T-helper 2 cell treated with Interferon-gamma antibody and Interleukin-4, amounts not matched to agents 5 μg/mL and 100 μg/mL, for 36 hours (primary cell): ENCODE measurements at regions not wholly inside any gene's neighbourhood (a gene's known extent, or its start where the extent isn't known, plus 50 kb on each side); places are given as distances from the start of the nearest gene placed in this dataset.

Source experiments
- DNase-seq: peaks from one replicate; pipeline ENCODE4 v3.0.0; 2021; ENCODE audit warnings: low spot score
- H3K27ac Mint-ChIP-seq: one replicate; pipeline ENCODE4 v1.8.0; 2021; ENCODE audit warnings: mild to moderate bottlenecking, mixed read lengths
- H3K27me3 Mint-ChIP-seq: one replicate; pipeline ENCODE4 v1.8.0; 2021; ENCODE audit warnings: low read depth, mixed read lengths
- H3K36me3 Mint-ChIP-seq: one replicate; pipeline ENCODE4 v1.8.0; 2021; ENCODE audit warnings: low read depth, mixed read lengths
- H3K4me1 Mint-ChIP-seq: one replicate; pipeline ENCODE4 v1.8.0; 2021; ENCODE audit warnings: low read depth, mixed read lengths
- H3K4me3 Mint-ChIP-seq: one replicate; pipeline ENCODE4 v1.8.0; 2022; ENCODE audit warnings: mild to moderate bottlenecking, moderate library complexity, mixed read lengths
- H3K9me3 Mint-ChIP-seq: one replicate; pipeline ENCODE4 v1.8.0; 2021; ENCODE audit warnings: mixed read lengths

DNA sequence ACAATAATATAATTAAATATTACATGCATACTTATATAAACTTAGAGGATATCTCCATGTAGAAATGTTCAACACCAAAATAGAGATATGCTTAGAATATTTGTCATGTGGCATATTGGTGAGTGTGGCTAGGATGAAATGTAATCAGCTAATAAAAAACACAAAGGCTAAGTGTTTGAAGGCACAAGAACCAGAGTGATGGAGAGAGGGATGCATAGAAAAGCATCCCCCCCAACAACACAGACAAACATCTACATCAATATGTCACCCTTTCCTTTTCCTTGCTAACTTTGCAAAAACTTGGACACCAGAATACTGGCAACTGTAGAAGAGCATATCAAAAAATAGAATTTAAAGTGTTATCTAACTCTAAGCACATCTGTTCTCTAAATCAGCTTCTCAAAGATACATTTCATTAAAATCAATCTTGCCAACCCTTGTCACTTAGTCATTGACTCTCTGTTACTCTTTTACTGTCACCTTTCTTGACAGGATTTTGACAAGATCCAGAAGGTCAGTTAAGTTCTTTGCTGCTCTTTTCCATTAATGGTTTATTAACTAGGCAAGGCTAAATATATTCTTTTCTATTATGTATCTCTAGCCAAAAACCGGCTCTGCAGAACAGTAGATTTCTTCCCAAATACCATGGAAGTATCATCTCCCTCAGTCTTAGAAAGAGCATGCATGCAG is 695.9 kb downstream of the OTOL1 start:
- H3K27me3 Mint-ChIP-seq, result no peaks in the 10 kb centered on the region
- no peak overlapping the region for H3K27ac Mint-ChIP-seq
- no peaks in the 10 kb centered on the region for H3K36me3 Mint-ChIP-seq
- H3K4me3 Mint-ChIP-seq, result no peak overlapping the region
- no peak for DNase-seq
- no peaks in the 10 kb centered on the region for H3K4me1 Mint-ChIP-seq
- H3K9me3 Mint-ChIP-seq, result peaks cover 14% of the 10 kb centered on the region

GRCh38 chr3:162193148-162194095 is 696.8 kb downstream of the OTOL1 start:
- no peak for DNase-seq
- H3K9me3 Mint-ChIP-seq, result peaks cover 14% of the 10 kb centered on the region
- no peaks in the 10 kb centered on the region for H3K27me3 Mint-ChIP-seq
- H3K4me3 Mint-ChIP-seq, result no peak overlapping the region
- H3K36me3 Mint-ChIP-seq, result no peaks in the 10 kb centered on the region
- H3K4me1 Mint-ChIP-seq, result no peaks in the 10 kb centered on the region
- no peak overlapping the region for H3K27ac Mint-ChIP-seq

DNA sequence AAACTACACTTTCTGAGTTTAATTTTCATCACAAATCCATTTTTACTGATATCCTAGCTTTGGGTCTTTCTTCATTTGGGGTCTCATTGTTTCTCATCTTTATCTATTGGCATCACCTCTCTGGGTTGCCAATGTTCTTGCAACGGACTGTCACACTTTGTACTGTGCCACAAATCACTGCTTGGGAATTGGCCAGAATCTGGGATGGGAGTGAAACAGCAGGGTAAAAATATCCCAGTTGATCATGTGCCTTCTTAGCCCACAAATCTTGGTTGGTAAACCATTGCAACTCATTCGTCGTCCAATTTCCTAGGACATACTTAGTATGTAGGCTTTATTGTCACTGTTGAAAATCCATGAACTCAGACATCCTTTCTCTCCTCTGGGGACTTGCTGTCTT is 698.5 kb downstream of the OTOL1 start:
- no peaks in the 10 kb centered on the region for H3K4me1 Mint-ChIP-seq
- DNase-seq, result no peak
- H3K36me3 Mint-ChIP-seq, result no peaks in the 10 kb centered on the region
- H3K27me3 Mint-ChIP-seq, result no peaks in the 10 kb centered on the region
- peaks cover 6% of the 10 kb centered on the region for H3K9me3 Mint-ChIP-seq
- H3K27ac Mint-ChIP-seq, result no peak overlapping the region
- no peak overlapping the region for H3K4me3 Mint-ChIP-seq

- no peaks in the 10 kb centered on the region for H3K27me3 Mint-ChIP-seq
- no peaks in the 10 kb centered on the region for H3K4me1 Mint-ChIP-seq
- no peak overlapping the region for H3K4me3 Mint-ChIP-seq
- no peaks in the 10 kb centered on the region for H3K9me3 Mint-ChIP-seq
- DNase-seq, result no peak
- no peak overlapping the region for H3K27ac Mint-ChIP-seq
- no peaks in the 10 kb centered on the region for H3K36me3 Mint-ChIP-seq
Observed at GRCh38 chr3:162196964-162197363, 700.4 kb downstream of the OTOL1 start.

- Mint-ChIP-seq H3K27me3 (no peaks in the 10 kb centered on the region), H3K27ac (no peak overlapping the region), H3K36me3 (no peaks in the 10 kb centered on the region), H3K4me3 (no peak overlapping the region), H3K4me1 (no peaks in the 10 kb centered on the region), H3K9me3 (no peaks in the 10 kb centered on the region)
- no peak for DNase-seq
Observed at GRCh38 chr3:162200836-162201235, 704.2 kb downstream of the OTOL1 start.

GRCh38 chr3:162206648-162207047 is 710.0 kb downstream of the OTOL1 start:
- no peak overlapping the region for H3K4me3 Mint-ChIP-seq
- no peaks in the 10 kb centered on the region for H3K4me1 Mint-ChIP-seq

GRCh38 chr3:162211470-162211869 is 714.9 kb downstream of the OTOL1 start:
- H3K27ac Mint-ChIP-seq, result no peak overlapping the region
- no peak for DNase-seq
- H3K27me3 Mint-ChIP-seq, result no peaks in the 10 kb centered on the region
- H3K9me3 Mint-ChIP-seq, result no peaks in the 10 kb centered on the region
- H3K36me3 Mint-ChIP-seq, result no peaks in the 10 kb centered on the region
- no peaks in the 10 kb centered on the region for H3K4me1 Mint-ChIP-seq
- H3K4me3 Mint-ChIP-seq, result no peak overlapping the region

More at GRCh38 chr3:162206648-162207047, 710.0 kb downstream of the OTOL1 start:
- H3K27ac Mint-ChIP-seq, result no peak overlapping the region
- H3K36me3 Mint-ChIP-seq, result no peaks in the 10 kb centered on the region
- H3K27me3 Mint-ChIP-seq, result no peaks in the 10 kb centered on the region
- H3K9me3 Mint-ChIP-seq, result no peaks in the 10 kb centered on the region
- no peak for DNase-seq

GRCh38 chr3:162213196-162213595 is 716.6 kb downstream of the OTOL1 start:
- no peak overlapping the region for H3K4me3 Mint-ChIP-seq
- no peaks in the 10 kb centered on the region for H3K4me1 Mint-ChIP-seq
- no peaks in the 10 kb centered on the region for H3K36me3 Mint-ChIP-seq
- no peak for DNase-seq
- H3K27me3 Mint-ChIP-seq, result no peaks in the 10 kb centered on the region
- H3K9me3 Mint-ChIP-seq, result no peaks in the 10 kb centered on the region
- no peak overlapping the region for H3K27ac Mint-ChIP-seq

- no peak overlapping the region for H3K4me3 Mint-ChIP-seq
- DNase-seq, result no peak
- no peak overlapping the region for H3K27ac Mint-ChIP-seq
- no peaks in the 10 kb centered on the region for H3K36me3 Mint-ChIP-seq
- H3K9me3 Mint-ChIP-seq, result no peaks in the 10 kb centered on the region
- H3K27me3 Mint-ChIP-seq, result no peaks in the 10 kb centered on the region
- no peaks in the 10 kb centered on the region for H3K4me1 Mint-ChIP-seq
Observed at GRCh38 chr3:162213956-162214355, 717.3 kb downstream of the OTOL1 start.

- H3K27me3 Mint-ChIP-seq, result no peaks in the 10 kb centered on the region
- no peak for DNase-seq
- no peak overlapping the region for H3K27ac Mint-ChIP-seq
- no peaks in the 10 kb centered on the region for H3K9me3 Mint-ChIP-seq
- no peaks in the 10 kb centered on the region for H3K4me1 Mint-ChIP-seq
- H3K4me3 Mint-ChIP-seq, result no peak overlapping the region
- H3K36me3 Mint-ChIP-seq, result no peaks in the 10 kb centered on the region
Observed at GRCh38 chr3:162217647-162218046, 721.0 kb downstream of the OTOL1 start.

DNA sequence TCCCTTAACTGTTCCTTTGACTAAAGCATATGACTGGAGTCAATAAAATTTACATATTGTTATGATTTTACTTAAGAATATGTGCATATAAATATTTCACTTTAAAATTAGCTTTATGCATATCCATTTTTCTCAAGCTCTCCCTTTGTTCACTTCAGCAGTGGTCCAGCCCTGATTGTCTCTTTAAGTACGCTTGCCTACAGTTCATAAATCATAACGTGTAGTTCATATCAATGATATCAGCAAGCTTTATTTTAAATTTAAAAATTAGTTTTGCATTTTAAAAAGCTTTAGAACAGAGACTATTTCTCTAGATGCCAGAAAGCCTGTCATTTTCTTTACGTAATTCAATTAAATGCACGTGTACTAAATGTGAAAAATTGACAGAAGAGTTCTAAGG is 721.9 kb downstream of the OTOL1 start:
- H3K36me3 Mint-ChIP-seq, result no peaks in the 10 kb centered on the region
- no peak overlapping the region for H3K4me3 Mint-ChIP-seq
- no peaks in the 10 kb centered on the region for H3K4me1 Mint-ChIP-seq
- H3K9me3 Mint-ChIP-seq, result no peaks in the 10 kb centered on the region
- DNase-seq, result no peak
- no peak overlapping the region for H3K27ac Mint-ChIP-seq
- H3K27me3 Mint-ChIP-seq, result no peaks in the 10 kb centered on the region

GRCh38 chr3:162224746-162225145 is 728.1 kb downstream of the OTOL1 start:
- Mint-ChIP-seq H3K4me3 (no peak overlapping the region), H3K9me3 (peaks cover 4% of the 10 kb centered on the region), H3K36me3 (no peaks in the 10 kb centered on the region), H3K4me1 (no peaks in the 10 kb centered on the region), H3K27ac (no peak overlapping the region), H3K27me3 (no peaks in the 10 kb centered on the region)
- no peak for DNase-seq

GRCh38 chr3:162236949-162237348 is 740.3 kb downstream of the OTOL1 start:
- H3K36me3 Mint-ChIP-seq, result no peaks in the 10 kb centered on the region
- peaks cover 4% of the 10 kb centered on the region for H3K9me3 Mint-ChIP-seq
- no peaks in the 10 kb centered on the region for H3K4me1 Mint-ChIP-seq
- no peak overlapping the region for H3K27ac Mint-ChIP-seq
- H3K4me3 Mint-ChIP-seq, result no peak overlapping the region
- H3K27me3 Mint-ChIP-seq, result no peaks in the 10 kb centered on the region
- no peak for DNase-seq

DNA sequence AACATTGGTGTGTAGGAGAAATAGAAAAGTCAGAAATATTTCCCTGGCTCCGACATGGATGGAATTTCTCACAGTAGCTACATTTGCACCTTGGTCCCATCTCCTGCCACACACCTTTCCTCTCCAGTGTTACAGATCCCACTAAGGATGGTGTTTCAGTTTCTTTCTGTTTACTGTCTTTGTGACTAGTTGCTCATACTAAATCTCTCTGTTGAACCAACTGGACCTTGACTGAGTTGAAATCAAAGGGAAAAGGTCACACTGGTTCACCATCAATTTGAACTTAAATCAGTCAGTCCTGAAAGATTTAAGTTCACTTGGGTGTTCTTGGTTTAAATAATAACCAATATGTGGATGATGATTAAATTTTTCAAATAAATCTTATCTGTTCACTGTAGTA is 754.2 kb downstream of the OTOL1 start:
- no peaks in the 10 kb centered on the region for H3K36me3 Mint-ChIP-seq
- no peaks in the 10 kb centered on the region for H3K4me1 Mint-ChIP-seq
- H3K9me3 Mint-ChIP-seq, result peaks cover 7% of the 10 kb centered on the region
- no peak overlapping the region for H3K27ac Mint-ChIP-seq
- H3K4me3 Mint-ChIP-seq, result no peak overlapping the region
- DNase-seq, result no peak
- H3K27me3 Mint-ChIP-seq, result no peaks in the 10 kb centered on the region
